ENCODE measurements at regions not wholly inside any gene's neighbourhood (a gene's known extent, or its start where the extent isn't known, plus 50 kb on each side); places are given as distances from the start of the nearest gene placed in this dataset.

DNA sequence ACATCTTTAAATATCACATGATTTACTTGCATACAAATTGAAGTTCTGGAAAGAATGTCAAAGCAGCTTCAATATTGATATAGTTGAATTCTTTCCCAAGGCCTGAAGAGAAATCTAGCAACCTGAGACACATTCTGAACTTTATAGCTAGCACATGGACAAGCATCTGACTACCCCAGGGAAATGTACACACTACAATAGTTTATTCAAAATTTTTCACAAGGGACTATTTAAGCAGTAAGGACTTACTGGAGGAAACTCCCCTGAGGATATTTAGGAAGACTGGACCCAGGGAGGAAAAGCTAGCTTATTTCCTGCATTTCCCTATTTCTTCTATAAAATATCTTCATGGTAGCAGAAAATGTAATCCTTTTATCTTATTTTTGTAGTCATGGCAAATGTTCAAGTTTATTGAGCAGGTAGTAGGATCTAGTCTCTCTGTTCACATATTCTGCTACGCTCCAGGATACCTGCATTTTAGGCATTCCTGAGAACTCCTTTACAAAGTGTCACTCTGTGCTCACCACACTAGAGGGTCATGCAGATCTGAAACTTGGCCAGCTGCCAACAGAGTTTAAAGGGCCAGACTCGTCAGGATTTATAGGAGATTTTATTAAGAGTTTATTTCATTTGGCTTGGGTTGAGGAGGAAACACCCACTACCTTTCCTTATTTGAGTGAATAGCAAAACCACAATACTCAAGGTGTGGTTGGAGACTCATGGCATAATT is 348.4 kb upstream of the FTMT start:
- Histone ChIP-seq H3K4me1 (ENCODE audit: control insufficient read depth in 1 of 2, insufficient read depth in 2 of 2, low read length in 2 of 2) (peaks cover 0 to 3% of the 10 kb centered on the region in 2 experiments; a peak in 2 of 4 replicates), H3K9me2 (ENCODE audit: insufficient read depth) (no peaks in the 10 kb centered on the region), H3K4me3 (replicated peaks in 1 of 2; ENCODE audit: low read depth in 1 of 2, low read length in 2 of 2) (no peak overlapping the region), H2AFZ (ENCODE audit: low read depth, low read length, poor library complexity, severe bottlenecking) (no peak overlapping the region), H4K20me1 (ENCODE audit: insufficient read depth) (no peaks in the 10 kb centered on the region), H3K4me2 (ENCODE audit: low read length) (no peak overlapping the region), H3K27ac (ENCODE audit: low read depth, low read length) (no peak overlapping the region), H3K9ac (ENCODE audit: low read length) (no peak overlapping the region), H3K79me2 (ENCODE audit: insufficient read depth, low read length) (no peaks in the 10 kb centered on the region), H3K36me3 (ENCODE audit: control insufficient read depth in 1 of 2, insufficient read depth in 2 of 2, low read length in 2 of 2) (no peaks in the 10 kb centered on the region), H3K27me3 (ENCODE audit: insufficient read depth, low read length) (no peaks in the 10 kb centered on the region), H3K9me3 (ENCODE audit: control insufficient read depth in 1 of 2, insufficient read depth in 1 of 2, low read depth in 1 of 2, low read length in 2 of 2) (no peaks in the 10 kb centered on the region)
- ATAC-seq (peak; percentile 69), DNase-seq (ENCODE audit: low read depth, low spot score) (peak; percentile 41)
- no TSS peak for BruUV-seq (replicated peaks)
- TF ChIP-seq EGR1 (IDR thresholded peaks at IDR 0.05; ENCODE audit: low read depth): no peak
- 0 out of 2 replicates have a peak, but pooled peaks have one; percentile 23 for TF ChIP-seq POLR2AphosphoS5 (IDR thresholded peaks at IDR 0.05; ENCODE audit: low read depth, low read length)
- ChIA-PET RAD21 (ENCODE audit: low non-redundant PET in 1 of 2, low total read pairs in 2 of 2, uncharacterized antibody in 2 of 2, unreplicated experiment in 2 of 2) (no interaction called here), CTCF (no interaction called here), POLR2A (no interaction called here)
- intact Hi-C loops (cut with micrococcal nuclease): no loop called here

DNA sequence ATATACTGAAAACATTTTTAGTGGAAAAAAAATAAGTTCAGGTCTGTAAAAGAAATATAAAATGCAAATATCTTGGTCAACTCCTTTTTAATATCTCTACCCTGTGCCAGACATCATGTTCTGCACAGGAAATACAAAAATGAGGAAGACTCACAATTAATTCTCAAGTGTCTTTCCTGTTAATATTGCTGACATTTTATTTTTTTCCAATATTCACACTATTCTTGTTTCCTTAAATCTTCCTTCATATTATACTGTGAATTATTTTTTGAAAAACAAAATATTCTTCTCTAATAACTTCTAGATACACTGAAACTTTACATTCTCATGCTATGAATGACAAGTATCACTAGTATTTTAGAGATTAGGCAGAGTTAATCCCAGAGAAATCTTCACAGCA is 334.7 kb upstream of the FTMT start:
- BruUV-seq (replicated peaks): no TSS peak
- H4K20me1 ChIP-seq (ENCODE audit: insufficient read depth): no peaks in the 10 kb centered on the region
- RAD21 ChIA-PET (ENCODE audit: low non-redundant PET in 1 of 2, low total read pairs in 2 of 2, uncharacterized antibody in 2 of 2, unreplicated experiment in 2 of 2): no interaction called here
- no peaks in the 10 kb centered on the region; the same call in 1 of the 2 replicates for H3K9me2 ChIP-seq (ENCODE audit: insufficient read depth)
- POLR2A ChIA-PET: no interaction called here
- H3K9me3 ChIP-seq (ENCODE audit: control insufficient read depth in 1 of 2, insufficient read depth in 1 of 2, low read depth in 1 of 2, low read length in 2 of 2): no peaks in the 10 kb centered on the region
- DNase-seq (ENCODE audit: low read depth, low spot score) (no peak), ATAC-seq (no peak)
- CTCF ChIA-PET: no interaction called here
- no peak overlapping the region for H3K4me2 ChIP-seq (ENCODE audit: low read length)
- no peak overlapping the region for H3K27ac ChIP-seq (ENCODE audit: low read depth, low read length)
- H3K4me3 ChIP-seq (replicated peaks in 1 of 2; ENCODE audit: low read depth in 1 of 2, low read length in 2 of 2): no peak overlapping the region
- no peaks in the 10 kb centered on the region for H3K4me1 ChIP-seq (ENCODE audit: control insufficient read depth in 1 of 2, insufficient read depth in 2 of 2, low read length in 2 of 2)
- no peaks in the 10 kb centered on the region for H3K79me2 ChIP-seq (ENCODE audit: insufficient read depth, low read length)
- H2AFZ ChIP-seq (ENCODE audit: low read depth, low read length, poor library complexity, severe bottlenecking): no peak overlapping the region
- H3K36me3 ChIP-seq (ENCODE audit: control insufficient read depth in 1 of 2, insufficient read depth in 2 of 2, low read length in 2 of 2): no peaks in the 10 kb centered on the region
- no peak overlapping the region for H3K9ac ChIP-seq (ENCODE audit: low read length)
- intact Hi-C loops (cut with micrococcal nuclease): no loop called here
- TF ChIP-seq TCF7L2 (IDR thresholded peaks at IDR 0.05; ENCODE audit: borderline replicate concordance, extremely low read depth, insufficient read depth, insufficient read length) (no peak), POLR2A (IDR thresholded peaks at IDR 0.05; ENCODE audit: borderline replicate concordance, extremely low read depth, insufficient read depth, insufficient read length) (no peak), CBX3 (IDR thresholded peaks at IDR 0.05; ENCODE audit: low read depth) (no peak), FOSL1 (IDR thresholded peaks at IDR 0.05; ENCODE audit: low read depth) (no peak), ELF1 (IDR thresholded peaks at IDR 0.05; ENCODE audit: borderline replicate concordance, low read depth) (no peak)
- TF ChIP-seq, protein P1, sequence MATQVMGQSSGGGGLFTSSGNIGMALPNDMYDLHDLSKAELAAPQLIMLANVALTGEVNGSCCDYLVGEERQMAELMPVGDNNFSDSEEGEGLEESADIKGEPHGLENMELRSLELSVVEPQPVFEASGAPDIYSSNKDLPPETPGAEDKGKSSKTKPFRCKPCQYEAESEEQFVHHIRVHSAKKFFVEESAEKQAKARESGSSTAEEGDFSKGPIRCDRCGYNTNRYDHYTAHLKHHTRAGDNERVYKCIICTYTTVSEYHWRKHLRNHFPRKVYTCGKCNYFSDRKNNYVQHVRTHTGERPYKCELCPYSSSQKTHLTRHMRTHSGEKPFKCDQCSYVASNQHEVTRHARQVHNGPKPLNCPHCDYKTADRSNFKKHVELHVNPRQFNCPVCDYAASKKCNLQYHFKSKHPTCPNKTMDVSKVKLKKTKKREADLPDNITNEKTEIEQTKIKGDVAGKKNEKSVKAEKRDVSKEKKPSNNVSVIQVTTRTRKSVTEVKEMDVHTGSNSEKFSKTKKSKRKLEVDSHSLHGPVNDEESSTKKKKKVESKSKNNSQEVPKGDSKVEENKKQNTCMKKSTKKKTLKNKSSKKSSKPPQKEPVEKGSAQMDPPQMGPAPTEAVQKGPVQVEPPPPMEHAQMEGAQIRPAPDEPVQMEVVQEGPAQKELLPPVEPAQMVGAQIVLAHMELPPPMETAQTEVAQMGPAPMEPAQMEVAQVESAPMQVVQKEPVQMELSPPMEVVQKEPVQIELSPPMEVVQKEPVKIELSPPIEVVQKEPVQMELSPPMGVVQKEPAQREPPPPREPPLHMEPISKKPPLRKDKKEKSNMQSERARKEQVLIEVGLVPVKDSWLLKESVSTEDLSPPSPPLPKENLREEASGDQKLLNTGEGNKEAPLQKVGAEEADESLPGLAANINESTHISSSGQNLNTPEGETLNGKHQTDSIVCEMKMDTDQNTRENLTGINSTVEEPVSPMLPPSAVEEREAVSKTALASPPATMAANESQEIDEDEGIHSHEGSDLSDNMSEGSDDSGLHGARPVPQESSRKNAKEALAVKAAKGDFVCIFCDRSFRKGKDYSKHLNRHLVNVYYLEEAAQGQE (IDR thresholded peaks at IDR 0.05; ENCODE audit: low read depth): no peak
- H3K27me3 ChIP-seq (ENCODE audit: insufficient read depth, low read length): no peaks in the 10 kb centered on the region

All from HCT116 (cell line).